IMR-90 (cell line): ENCODE measurements at regions not wholly inside any gene's neighbourhood (a gene's known extent, or its start where the extent isn't known, plus 50 kb on each side); places are given as distances from the start of the nearest gene placed in this dataset.

Experiments
- CEBPB ChIP-seq: IDR thresholded peaks from 2 replicates; pipeline ENCODE4 v1.6.1; 2012; ENCODE audit warnings: low read depth, low read length, improper control_type of control experiment
- CTCF ChIP-seq: conservative IDR thresholded peaks from 2 replicates; pipeline ENCODE4 v1.5.1; 2012; ENCODE audit warnings: mild to moderate bottlenecking, low read depth, low read length, improper control_type of control experiment
- MAFK ChIP-seq: IDR thresholded peaks from 2 replicates; pipeline ENCODE4 v1.6.1; 2012; ENCODE audit warnings: low read depth, low read length, improper control_type of control experiment
- MAZ ChIP-seq: IDR thresholded peaks from 2 replicates; pipeline ENCODE4 v1.6.1; 2012; ENCODE audit warnings: low read depth, mild to moderate bottlenecking, low read length, improper control_type of control experiment, moderate library complexity, borderline replicate concordance
- MXI1 ChIP-seq: IDR thresholded peaks from 2 replicates; pipeline ENCODE4 v1.6.1; 2012; ENCODE audit warnings: low read depth, mild to moderate bottlenecking, low read length, moderate library complexity, borderline replicate concordance
- NFE2L2 ChIP-seq: fragments of 150-350 bp; IDR thresholded peaks from 2 replicates; pipeline ENCODE4 v1.6.1; 2016; ENCODE audit warnings: low read depth, mild to moderate bottlenecking, low read length
- POLR2A ChIP-seq: IDR thresholded peaks from 2 replicates; pipeline ENCODE4 v1.6.1; 2012; ENCODE audit warnings: mild to moderate bottlenecking, low read depth, low read length
- RAD21 ChIP-seq: IDR thresholded peaks from 2 replicates; pipeline ENCODE4 v1.6.1; 2012; ENCODE audit warnings: low read length, improper control_type of control experiment
- RCOR1 ChIP-seq: IDR thresholded peaks from 2 replicates; pipeline ENCODE4 v1.6.1; 2012; ENCODE audit warnings: mild to moderate bottlenecking, low read length, improper control_type of control experiment; ENCODE audit not compliant: insufficient replicate concordance
- RFX5 ChIP-seq: IDR thresholded peaks from 2 replicates; pipeline ENCODE4 v1.8.0; 2012; ENCODE audit warnings: low read depth, mild to moderate bottlenecking, low read length, moderate library complexity
- SMC3 ChIP-seq: fragments of 150-350 bp; IDR thresholded peaks from 2 replicates; pipeline ENCODE4 v1.6.1; 2016; ENCODE audit warnings: low read depth, mild to moderate bottlenecking, antibody characterized with exemption, low read length, moderate library complexity
- TF ChIP-seq, protein P1 (sequence below): fragments of 150-350 bp; IDR thresholded peaks from 2 replicates; pipeline ENCODE4 v1.6.1; 2017; ENCODE audit warnings: mild to moderate bottlenecking, antibody characterized with exemption, low read length, low read depth
- TF ChIP-seq, protein P2 (sequence below): fragments of 150-350 bp; IDR thresholded peaks from 2 replicates; pipeline ENCODE4 v1.6.1; 2016; ENCODE audit warnings: low read depth, mild to moderate bottlenecking, low read length, moderate library complexity, borderline replicate concordance

GRCh38 chr20:24376311-24377099, 92.9 kb upstream of the SYNDIG1 start:
- TF ChIP-seq CTCF (no peak), MXI1 (no peak), POLR2A (no peak), SMC3 (no peak), CEBPB (no peak), RCOR1 (no peak), RFX5 (no peak), MAFK (no peak), NFE2L2 (peak; percentile 86), MAZ (no peak), RAD21 (no peak)
- TF ChIP-seq, protein P1, sequence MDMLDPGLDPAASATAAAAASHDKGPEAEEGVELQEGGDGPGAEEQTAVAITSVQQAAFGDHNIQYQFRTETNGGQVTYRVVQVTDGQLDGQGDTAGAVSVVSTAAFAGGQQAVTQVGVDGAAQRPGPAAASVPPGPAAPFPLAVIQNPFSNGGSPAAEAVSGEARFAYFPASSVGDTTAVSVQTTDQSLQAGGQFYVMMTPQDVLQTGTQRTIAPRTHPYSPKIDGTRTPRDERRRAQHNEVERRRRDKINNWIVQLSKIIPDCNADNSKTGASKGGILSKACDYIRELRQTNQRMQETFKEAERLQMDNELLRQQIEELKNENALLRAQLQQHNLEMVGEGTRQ, result no peak
- TF ChIP-seq, protein P2, sequence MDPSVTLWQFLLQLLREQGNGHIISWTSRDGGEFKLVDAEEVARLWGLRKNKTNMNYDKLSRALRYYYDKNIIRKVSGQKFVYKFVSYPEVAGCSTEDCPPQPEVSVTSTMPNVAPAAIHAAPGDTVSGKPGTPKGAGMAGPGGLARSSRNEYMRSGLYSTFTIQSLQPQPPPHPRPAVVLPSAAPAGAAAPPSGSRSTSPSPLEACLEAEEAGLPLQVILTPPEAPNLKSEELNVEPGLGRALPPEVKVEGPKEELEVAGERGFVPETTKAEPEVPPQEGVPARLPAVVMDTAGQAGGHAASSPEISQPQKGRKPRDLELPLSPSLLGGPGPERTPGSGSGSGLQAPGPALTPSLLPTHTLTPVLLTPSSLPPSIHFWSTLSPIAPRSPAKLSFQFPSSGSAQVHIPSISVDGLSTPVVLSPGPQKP, result no peak
